ENCODE measurements at regions not wholly inside any gene's neighbourhood (a gene's known extent, or its start where the extent isn't known, plus 50 kb on each side); places are given as distances from the start of the nearest gene placed in this dataset.

GRCh38 chr4:162707962-162708361, 458.7 kb downstream of the NAF1 start:
- no peaks in the 10 kb centered on the region for H3K27me3 ChIP-seq (replicated peaks in 1 of 7)
- intact Hi-C loops (cut with DNase I; ENCODE audit: low total_unique reads) = no loop called here

GRCh38 chr4:162706632-162707031, 460.1 kb downstream of the NAF1 start:
- Histone ChIP-seq H3K27me3 (replicated peaks in 1 of 7) (no peaks in the 10 kb centered on the region), H3K27ac (no peak overlapping the region), H3K4me3 (no peak overlapping the region), H3K4me1 (no peaks in the 10 kb centered on the region), H3K9me3 (no peaks in the 10 kb centered on the region), H3K36me3 (no peaks in the 10 kb centered on the region)
- intact Hi-C loops (cut with DNase I; ENCODE audit: low total_unique reads) = no loop called here
- no peak for DNase-seq
- 74 to 88% (median 84%) methylated on average over 1 of the region's 1 CpG for WGBS, 5 donors
- no peak for TF ChIP-seq POLR2A (IDR thresholded peaks at IDR 0.05)
- TF ChIP-seq, protein P1, sequence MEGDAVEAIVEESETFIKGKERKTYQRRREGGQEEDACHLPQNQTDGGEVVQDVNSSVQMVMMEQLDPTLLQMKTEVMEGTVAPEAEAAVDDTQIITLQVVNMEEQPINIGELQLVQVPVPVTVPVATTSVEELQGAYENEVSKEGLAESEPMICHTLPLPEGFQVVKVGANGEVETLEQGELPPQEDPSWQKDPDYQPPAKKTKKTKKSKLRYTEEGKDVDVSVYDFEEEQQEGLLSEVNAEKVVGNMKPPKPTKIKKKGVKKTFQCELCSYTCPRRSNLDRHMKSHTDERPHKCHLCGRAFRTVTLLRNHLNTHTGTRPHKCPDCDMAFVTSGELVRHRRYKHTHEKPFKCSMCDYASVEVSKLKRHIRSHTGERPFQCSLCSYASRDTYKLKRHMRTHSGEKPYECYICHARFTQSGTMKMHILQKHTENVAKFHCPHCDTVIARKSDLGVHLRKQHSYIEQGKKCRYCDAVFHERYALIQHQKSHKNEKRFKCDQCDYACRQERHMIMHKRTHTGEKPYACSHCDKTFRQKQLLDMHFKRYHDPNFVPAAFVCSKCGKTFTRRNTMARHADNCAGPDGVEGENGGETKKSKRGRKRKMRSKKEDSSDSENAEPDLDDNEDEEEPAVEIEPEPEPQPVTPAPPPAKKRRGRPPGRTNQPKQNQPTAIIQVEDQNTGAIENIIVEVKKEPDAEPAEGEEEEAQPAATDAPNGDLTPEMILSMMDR (IDR thresholded peaks at IDR 0.05 in 8 of 11, conservative IDR thresholded peaks at IDR 0.05 in 3 of 11) = no peak
- TF ChIP-seq POLR2AphosphoS5 (IDR thresholded peaks at IDR 0.05) = no peak

More at GRCh38 chr4:162707962-162708361, 458.7 kb downstream of the NAF1 start:
- no peak overlapping the region for H3K4me3 ChIP-seq
- DNase-seq = no peak
- H3K9me3 ChIP-seq = no peaks in the 10 kb centered on the region
- H3K4me1 ChIP-seq = no peaks in the 10 kb centered on the region
- no peak overlapping the region for H3K27ac ChIP-seq
- TF ChIP-seq POLR2A (IDR thresholded peaks at IDR 0.05) = no peak
- TF ChIP-seq, protein P1 (IDR thresholded peaks at IDR 0.05 in 8 of 11, conservative IDR thresholded peaks at IDR 0.05 in 3 of 11) = no peak
- TF ChIP-seq POLR2AphosphoS5 (IDR thresholded peaks at IDR 0.05) = no peak
- H3K36me3 ChIP-seq = no peaks in the 10 kb centered on the region

DNA sequence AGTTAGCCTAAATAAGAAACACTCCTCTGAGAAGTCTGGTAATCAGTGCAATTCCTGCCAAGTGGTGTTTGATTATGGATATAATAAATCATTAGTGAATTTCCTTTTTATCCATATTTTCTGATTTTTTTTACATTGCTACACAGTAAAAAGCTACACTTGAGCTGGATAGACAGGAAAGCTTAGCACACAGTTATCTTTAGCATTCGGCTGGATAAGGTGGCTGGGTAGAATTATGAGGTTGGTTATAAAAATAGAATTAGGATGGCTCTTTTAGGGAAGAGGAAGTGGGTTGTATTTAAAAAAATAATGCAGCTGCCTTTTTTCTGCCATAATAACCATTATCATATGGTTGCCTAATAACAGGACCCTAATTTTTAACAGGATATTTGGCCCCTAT, 460.6 kb downstream of the NAF1 start:
- intact Hi-C loops (cut with DNase I; ENCODE audit: low total_unique reads) = no loop called here
- TF ChIP-seq POLR2AphosphoS5 (IDR thresholded peaks at IDR 0.05) (no peak), POLR2A (IDR thresholded peaks at IDR 0.05) (no peak)
- TF ChIP-seq, protein P1 (IDR thresholded peaks at IDR 0.05 in 8 of 11, conservative IDR thresholded peaks at IDR 0.05 in 3 of 11) = no peak
- DNase-seq = no peak
- 10 to 27% (median 14%) methylated on average over 1 of the region's 1 CpG for WGBS, 5 donors
- Histone ChIP-seq H3K27ac (no peak overlapping the region), H3K27me3 (replicated peaks in 1 of 7) (no peaks in the 10 kb centered on the region), H3K9me3 (no peaks in the 10 kb centered on the region), H3K36me3 (no peaks in the 10 kb centered on the region), H3K4me1 (no peaks in the 10 kb centered on the region), H3K4me3 (no peak overlapping the region)

DNA sequence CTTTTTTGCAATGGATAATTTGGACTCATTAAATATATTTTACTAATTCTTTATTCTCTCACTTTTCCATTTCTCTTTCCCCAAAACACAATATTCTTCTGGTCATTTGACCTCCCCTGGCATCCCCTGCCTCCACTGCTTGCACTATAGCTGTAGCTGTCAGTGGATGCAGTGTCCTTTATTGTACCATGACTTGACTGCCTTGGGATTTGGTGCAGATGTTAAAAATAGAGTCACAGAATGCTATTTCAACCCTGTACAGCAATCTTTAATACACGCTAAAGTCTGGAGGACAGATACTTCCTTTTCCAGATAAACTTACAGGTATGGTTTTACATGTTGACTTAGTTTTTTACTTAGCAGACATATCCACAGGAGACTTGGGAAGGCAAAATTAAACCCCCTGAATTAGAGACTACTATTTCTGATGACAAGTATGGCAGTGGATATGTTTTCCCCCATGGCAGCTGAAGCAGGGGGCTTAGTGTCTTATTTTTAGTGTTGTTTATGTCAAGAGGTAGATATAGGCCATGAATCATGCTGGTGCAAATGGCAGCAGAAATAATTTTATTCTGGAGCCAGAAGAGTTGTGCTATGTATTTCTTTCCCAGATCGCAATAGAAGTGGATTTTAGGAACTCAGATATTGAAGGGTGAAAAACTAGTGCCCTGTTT, 461.4 kb downstream of the NAF1 start:
- Histone ChIP-seq H3K4me3 (no peak overlapping the region), H3K4me1 (no peaks in the 10 kb centered on the region), H3K27ac (no peak overlapping the region), H3K27me3 (replicated peaks in 1 of 7) (no peaks in the 10 kb centered on the region), H3K9me3 (no peaks in the 10 kb centered on the region), H3K36me3 (no peaks in the 10 kb centered on the region)
- no peak for DNase-seq
- WGBS, 5 donors = 79 to 89% (median 81%) methylated on average over 2 of the region's 2 CpGs
- TF ChIP-seq, protein P1 (IDR thresholded peaks at IDR 0.05 in 8 of 11, conservative IDR thresholded peaks at IDR 0.05 in 3 of 11) = no peak
- no peak for TF ChIP-seq POLR2AphosphoS5 (IDR thresholded peaks at IDR 0.05)
- intact Hi-C loops (cut with DNase I; ENCODE audit: low total_unique reads) = no loop called here

Data from spleen (tissue), 11 donors.